DND-41 (cell line): ENCODE measurements at regions not wholly inside any gene's neighbourhood (a gene's known extent, or its start where the extent isn't known, plus 50 kb on each side); places are given as distances from the start of the nearest gene placed in this dataset.

Source experiments
- EZH2 ChIP-seq: IDR thresholded peaks from 3 replicates; pipeline ENCODE4 v1.6.1; 2012; ENCODE audit warnings: borderline replicate concordance, low read depth, mild to moderate bottlenecking, moderate library complexity, low read length, inconsistent platforms; ENCODE audit not compliant: severe bottlenecking
- TF ChIP-seq, protein P1 (sequence below): IDR thresholded peaks from 2 replicates; pipeline ENCODE4 v1.5.1; 2012; ENCODE audit warnings: borderline replicate concordance, low read length, moderate library complexity, mild to moderate bottlenecking; ENCODE audit not compliant: poor library complexity, severe bottlenecking; ENCODE audit errors: extremely low read depth

DNA sequence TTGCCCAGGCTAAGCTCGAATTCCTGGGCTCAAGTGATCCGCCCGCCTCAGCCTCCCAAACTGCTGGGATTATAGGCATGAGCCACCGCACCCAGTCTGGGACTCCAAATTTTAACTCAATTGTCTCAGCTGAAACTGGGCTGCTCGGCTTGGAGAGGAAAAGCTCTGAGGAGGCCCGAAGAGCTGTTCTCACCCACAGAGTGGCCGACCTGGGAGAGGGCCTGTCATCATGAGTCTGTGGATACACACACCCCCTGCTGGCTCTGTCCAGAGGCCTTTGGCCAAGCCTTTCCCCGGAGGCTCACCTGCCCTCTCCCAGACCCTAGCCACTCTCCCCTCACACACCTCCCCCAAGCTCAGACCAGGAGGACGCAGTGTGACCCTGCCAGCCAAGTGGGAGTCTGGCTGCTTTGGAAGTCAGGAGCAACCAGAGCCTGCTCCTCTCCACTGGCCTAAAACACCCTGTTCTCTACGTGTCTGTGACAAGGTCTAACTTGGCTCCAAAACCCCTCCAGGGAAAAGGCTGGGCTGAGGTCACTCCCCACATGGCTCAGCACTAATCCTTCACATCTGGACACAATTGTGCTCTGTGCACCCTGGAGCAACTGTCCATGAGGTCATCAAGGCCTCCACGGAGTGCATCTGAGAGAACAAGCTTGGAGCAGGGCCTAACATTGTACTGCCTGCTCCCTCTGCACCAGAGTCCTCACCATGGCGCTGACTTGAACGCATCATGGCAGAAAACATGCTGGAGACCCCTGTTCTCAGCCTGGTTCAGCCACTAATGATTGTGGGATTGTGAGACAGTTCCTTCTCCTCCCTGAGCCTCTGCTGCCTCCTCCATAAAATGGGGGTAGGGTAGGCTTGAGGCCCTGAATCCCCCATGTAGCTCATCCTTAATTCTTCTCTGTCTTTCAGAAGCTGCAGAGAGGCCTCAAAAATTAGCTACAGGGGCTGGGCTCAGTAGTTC, 49.9 kb upstream of the RAB6C start:
- TF ChIP-seq, protein P1, sequence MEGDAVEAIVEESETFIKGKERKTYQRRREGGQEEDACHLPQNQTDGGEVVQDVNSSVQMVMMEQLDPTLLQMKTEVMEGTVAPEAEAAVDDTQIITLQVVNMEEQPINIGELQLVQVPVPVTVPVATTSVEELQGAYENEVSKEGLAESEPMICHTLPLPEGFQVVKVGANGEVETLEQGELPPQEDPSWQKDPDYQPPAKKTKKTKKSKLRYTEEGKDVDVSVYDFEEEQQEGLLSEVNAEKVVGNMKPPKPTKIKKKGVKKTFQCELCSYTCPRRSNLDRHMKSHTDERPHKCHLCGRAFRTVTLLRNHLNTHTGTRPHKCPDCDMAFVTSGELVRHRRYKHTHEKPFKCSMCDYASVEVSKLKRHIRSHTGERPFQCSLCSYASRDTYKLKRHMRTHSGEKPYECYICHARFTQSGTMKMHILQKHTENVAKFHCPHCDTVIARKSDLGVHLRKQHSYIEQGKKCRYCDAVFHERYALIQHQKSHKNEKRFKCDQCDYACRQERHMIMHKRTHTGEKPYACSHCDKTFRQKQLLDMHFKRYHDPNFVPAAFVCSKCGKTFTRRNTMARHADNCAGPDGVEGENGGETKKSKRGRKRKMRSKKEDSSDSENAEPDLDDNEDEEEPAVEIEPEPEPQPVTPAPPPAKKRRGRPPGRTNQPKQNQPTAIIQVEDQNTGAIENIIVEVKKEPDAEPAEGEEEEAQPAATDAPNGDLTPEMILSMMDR, result no peak
- no peak for TF ChIP-seq EZH2
